Keratinocyte (primary cell): ENCODE measurements at regions not wholly inside any gene's neighbourhood (a gene's known extent, or its start where the extent isn't known, plus 50 kb on each side); places are given as distances from the start of the nearest gene placed in this dataset.

Experiments used
- DNase-seq: peaks from one replicate; pipeline ENCODE4 v3.0.0-alpha.2; 2011; ENCODE audit warnings: low read depth, missing footprints, low spot score
- FAIRE-seq: peaks from 2 replicates; lab custom pipeline; 2011; peaks lifted over from hg19 to GRCh38; lab: Jason Lieb, UNC
- H2AFZ ChIP-seq: 2 replicates; pipeline ENCODE4 v1.6.0; 2012; ENCODE audit warnings: low read length, control low read depth, inconsistent platforms; ENCODE audit not compliant: control insufficient read depth
- H3K27ac ChIP-seq: 2 replicates; pipeline ENCODE4 v1.5.1; 2011; ENCODE audit warnings: low read length; ENCODE audit not compliant: control insufficient read depth, insufficient read depth
- H3K27me3 ChIP-seq: 3 replicates; pipeline ENCODE4 v1.6.0; 2011; ENCODE audit warnings: low read length; ENCODE audit not compliant: control insufficient read depth, insufficient read depth; ENCODE audit errors: extremely low read depth
- H3K36me3 ChIP-seq, 2 experiments: 2 replicates in 1 of 2; 3 replicates in 1 of 2; pipeline ENCODE4 v1.5.1; 2011; ENCODE audit warnings: low read length in 2 of 2, mild to moderate bottlenecking in 1 of 2; ENCODE audit not compliant: control insufficient read depth in 2 of 2, insufficient read depth in 2 of 2; ENCODE audit errors: extremely low read depth in 1 of 2
- H3K4me1 ChIP-seq: 3 replicates; pipeline ENCODE4 v1.5.1; 2011; ENCODE audit warnings: low read length; ENCODE audit not compliant: control insufficient read depth, insufficient read depth; ENCODE audit errors: extremely low read depth
- H3K4me2 ChIP-seq: 3 replicates; pipeline ENCODE4 v1.6.0; 2011; ENCODE audit warnings: low read depth, low read length; ENCODE audit not compliant: control insufficient read depth, insufficient read depth; ENCODE audit errors: extremely low read depth
- H3K4me3 ChIP-seq, 3 experiments: fragments of 200-600 bp in 1 of 3; sonication (generic) in 1 of 3; 2 replicates in 2 of 3; 3 replicates in 1 of 3; pipeline ENCODE4 v1.5.1; 2011 to 2016; ENCODE audit warnings: low read length in 3 of 3, mild to moderate bottlenecking in 3 of 3, control low read depth in 2 of 3, inconsistent platforms in 1 of 3, low read depth in 1 of 3, mixed read lengths in 1 of 3, mixed run types in 1 of 3, moderate library complexity in 1 of 3; ENCODE audit not compliant: control insufficient read depth in 2 of 3, insufficient read depth in 2 of 3; ENCODE audit errors: extremely low read depth in 1 of 3
- H3K79me2 ChIP-seq: 2 replicates; pipeline ENCODE4 v1.6.0; 2012; ENCODE audit warnings: low read length; ENCODE audit not compliant: control insufficient read depth, insufficient read depth
- H3K9ac ChIP-seq: 3 replicates; pipeline ENCODE4 v1.6.0; 2011; ENCODE audit warnings: low read length; ENCODE audit not compliant: control insufficient read depth, insufficient read depth; ENCODE audit errors: extremely low read depth
- H3K9me1 ChIP-seq: 3 replicates; pipeline ENCODE4 v1.6.0; 2011; ENCODE audit warnings: low read length; ENCODE audit not compliant: control insufficient read depth, insufficient read depth; ENCODE audit errors: extremely low read depth
- H3K9me3 ChIP-seq: 2 replicates; pipeline ENCODE4 v1.5.1; 2012; ENCODE audit warnings: low read depth, low read length; ENCODE audit not compliant: control insufficient read depth
- H4K20me1 ChIP-seq: 3 replicates; pipeline ENCODE4 v1.6.0; 2011; ENCODE audit warnings: low read length; ENCODE audit not compliant: control insufficient read depth, insufficient read depth; ENCODE audit errors: extremely low read depth
- CTCF ChIP-seq, 3 experiments: IDR thresholded peaks in 1 of 3; conservative IDR thresholded peaks in 1 of 3; optimal IDR thresholded peaks in 1 of 3; 2 replicates in 2 of 3; 3 replicates in 1 of 3; pipeline versions ENCODE3 to v1.5.1; 2011; ENCODE audit warnings: low read length in 3 of 3, mild to moderate bottlenecking in 3 of 3, moderate library complexity in 2 of 3, control low read depth in 1 of 3, inconsistent platforms in 1 of 3; ENCODE audit not compliant: insufficient read depth in 2 of 3; ENCODE audit errors: extremely low read depth in 1 of 3
- EZH2 ChIP-seq: IDR thresholded peaks from one replicate; pipeline ENCODE4 v1.6.1; 2012; ENCODE audit warnings: inconsistent platforms, mild to moderate bottlenecking, low read length, moderate library complexity
- dilution Hi-C: fragments of 300-500 bp; cut with MboI; formaldehyde crosslinking; loops from one replicate; pipeline ENCODE4 v1.7.0; 2020; ENCODE audit warnings: low sequenced_read_pairs; ENCODE audit not compliant: extremely low pct_ligation_motif_present

- no peaks in the 10 kb centered on the region for H3K9me3 ChIP-seq
- H4K20me1 ChIP-seq: no peaks in the 10 kb centered on the region
- no peak for DNase-seq
- no peak overlapping the region for H3K4me3 ChIP-seq
- H2AFZ ChIP-seq: no peak overlapping the region
- H3K4me2 ChIP-seq: no peak overlapping the region
- FAIRE-seq: peak; percentile 9
- H3K36me3 ChIP-seq: no peaks in the 10 kb centered on the region
- TF ChIP-seq EZH2: no peak
- TF ChIP-seq CTCF (optimal IDR thresholded peaks at IDR 0.05 in 1 of 3, IDR thresholded peaks at IDR 0.05 in 1 of 3, conservative IDR thresholded peaks at IDR 0.05 in 1 of 3; ENCODE audit: extremely low read depth in 1 of 3, insufficient read depth in 2 of 3, low read length in 3 of 3): no peak
- H3K27me3 ChIP-seq: no peaks in the 10 kb centered on the region
- H3K79me2 ChIP-seq: no peaks in the 10 kb centered on the region
- peaks cover 20% of the 10 kb centered on the region for H3K4me1 ChIP-seq
- dilution Hi-C loops: no loop called here
- no peaks in the 10 kb centered on the region for H3K9me1 ChIP-seq
- H3K9ac ChIP-seq: no peak overlapping the region
- H3K27ac ChIP-seq: peak overlapping the region; percentile 40
These were observed 52.7 kb upstream of the ZCCHC13 start for GRCh38 chrX:74251006-74251930.

GRCh38 chrX:74250574-74250973, 53.4 kb upstream of the ZCCHC13 start:
- Histone ChIP-seq H2AFZ (no peak overlapping the region), H3K4me2 (no peak overlapping the region), H3K9me1 (no peaks in the 10 kb centered on the region), H3K27me3 (no peaks in the 10 kb centered on the region), H4K20me1 (no peaks in the 10 kb centered on the region), H3K79me2 (no peaks in the 10 kb centered on the region), H3K4me3 (no peak overlapping the region), H3K9me3 (no peaks in the 10 kb centered on the region), H3K36me3 (no peaks in the 10 kb centered on the region), H3K27ac (no peak overlapping the region), H3K9ac (no peak overlapping the region), H3K4me1 (peaks cover 20% of the 10 kb centered on the region)
- no peak for FAIRE-seq
- TF ChIP-seq CTCF (optimal IDR thresholded peaks at IDR 0.05 in 1 of 3, IDR thresholded peaks at IDR 0.05 in 1 of 3, conservative IDR thresholded peaks at IDR 0.05 in 1 of 3; ENCODE audit: extremely low read depth in 1 of 3, insufficient read depth in 2 of 3, low read length in 3 of 3) (no peak), EZH2 (no peak)
- DNase-seq: no peak
- dilution Hi-C loops: no loop called here
